NCI-H1105 treated with DMSO at 0.1 percent for 48 hours (cell line): ENCODE measurements at regions not wholly inside any gene's neighbourhood (a gene's known extent, or its start where the extent isn't known, plus 50 kb on each side); places are given as distances from the start of the nearest gene placed in this dataset.

Experiments
- DNase-seq: peaks from one replicate; lab custom pipeline; 2025; lab: John Stamatoyannopoulos, UW

GRCh38 chr13:106722620-106723019, 154.7 kb upstream of the ARGLU1 start:
- DNase-seq: no peak

GRCh38 chr13:106721599-106721998, 153.7 kb upstream of the ARGLU1 start:
- no peak for DNase-seq

DNA sequence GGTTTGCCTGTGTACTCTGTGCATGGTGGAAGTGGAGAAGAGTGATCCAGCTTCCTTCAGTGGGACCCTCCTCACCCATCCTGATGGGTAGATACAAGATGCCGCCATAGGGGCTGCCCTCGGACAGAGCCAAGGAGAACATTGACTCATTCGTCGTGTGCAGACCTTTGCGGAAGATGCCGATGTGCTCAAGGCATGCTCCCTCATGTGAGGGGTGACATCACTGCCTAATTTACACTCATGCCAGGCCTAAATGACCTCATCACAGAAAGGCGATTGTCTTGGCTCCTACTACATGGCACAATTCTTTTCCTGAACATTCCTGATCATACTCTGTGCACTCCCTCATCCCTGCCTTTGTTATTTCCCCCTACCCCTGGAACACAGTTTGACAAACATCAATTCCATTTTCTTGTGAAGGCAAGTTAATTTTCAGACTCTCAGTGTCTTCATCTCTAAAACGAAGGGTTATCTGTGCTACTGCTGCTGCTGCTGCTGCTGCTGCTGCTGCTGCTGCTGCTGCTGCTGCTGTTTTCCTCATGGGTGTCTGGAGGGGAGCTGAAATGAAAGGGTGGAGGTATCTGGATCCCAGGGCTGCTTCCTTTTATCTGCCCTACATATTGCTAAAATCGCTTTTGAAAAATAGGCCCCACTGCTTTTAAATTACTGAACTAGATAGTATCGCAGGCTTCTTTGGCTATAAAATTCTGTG, 146.5 kb upstream of the ARGLU1 start:
- no peak for DNase-seq

GRCh38 chr13:106712381-106712780, 144.4 kb upstream of the ARGLU1 start:
- no peak for DNase-seq

DNA sequence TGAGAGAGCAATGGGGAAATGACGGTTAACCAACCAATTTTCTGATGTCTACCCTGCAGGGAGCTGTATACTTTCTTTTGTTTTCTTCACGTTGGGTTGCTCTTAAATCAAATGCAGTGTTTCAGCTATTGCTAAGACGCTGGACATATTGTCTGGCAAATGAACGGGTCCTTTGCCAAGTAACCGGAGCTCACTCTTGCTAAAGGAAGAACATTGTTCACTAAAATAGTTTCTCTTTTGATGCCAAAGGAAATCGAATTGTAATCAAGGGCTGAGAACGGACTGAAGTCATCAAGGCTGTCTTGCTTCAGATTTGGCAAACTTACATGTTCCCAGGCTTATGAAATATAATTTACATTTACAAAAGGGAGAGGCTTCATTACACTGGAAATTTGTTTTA, 142.3 kb upstream of the ARGLU1 start:
- no peak for DNase-seq

GRCh38 chr13:106709522-106709921, 141.6 kb upstream of the ARGLU1 start:
- DNase-seq: no peak

GRCh38 chr13:106702505-106702904, 134.6 kb upstream of the ARGLU1 start:
- no peak for DNase-seq

GRCh38 chr13:106701771-106702341, 133.9 kb upstream of the ARGLU1 start:
- no peak for DNase-seq

DNA sequence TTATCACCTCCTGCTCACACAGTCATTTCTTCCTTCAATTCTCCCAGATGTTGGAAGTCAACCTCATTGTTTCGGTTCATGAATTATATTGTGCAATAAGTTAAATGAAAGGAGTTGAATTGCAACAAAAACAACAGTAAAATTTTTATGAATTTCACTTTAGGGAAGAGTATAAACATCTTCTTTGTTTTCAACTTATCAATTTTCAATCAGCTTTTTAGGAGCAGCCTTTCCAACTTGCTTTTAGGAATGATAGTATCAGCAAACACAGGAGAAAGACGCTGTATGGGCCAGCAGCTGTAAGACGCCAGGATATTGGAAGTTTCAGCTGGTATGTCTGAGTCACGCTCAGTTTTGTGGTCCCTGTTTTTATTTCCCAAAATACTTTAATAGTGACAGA, 132.5 kb upstream of the ARGLU1 start:
- DNase-seq: no peak

DNA sequence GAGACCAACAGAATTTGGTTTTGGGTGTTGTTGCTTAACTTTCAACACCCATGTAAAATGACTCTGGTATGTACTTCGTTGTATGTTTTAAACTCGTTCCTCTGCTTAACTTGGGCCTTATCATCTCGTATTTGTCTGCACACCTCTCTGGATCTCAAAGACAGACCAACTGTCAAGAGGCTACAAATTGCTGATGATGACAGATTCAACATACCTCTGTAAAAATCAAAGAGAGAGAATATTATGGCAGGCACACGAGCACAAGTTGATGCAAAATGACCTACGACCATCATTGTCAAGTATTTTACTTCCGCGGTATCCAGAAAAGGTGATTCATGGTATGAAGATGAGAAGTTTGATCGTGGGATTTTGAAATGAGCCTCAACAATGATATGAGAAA, 132.1 kb upstream of the ARGLU1 start:
- DNase-seq: no peak

GRCh38 chr13:106699311-106699710, 131.4 kb upstream of the ARGLU1 start:
- no peak for DNase-seq

DNA sequence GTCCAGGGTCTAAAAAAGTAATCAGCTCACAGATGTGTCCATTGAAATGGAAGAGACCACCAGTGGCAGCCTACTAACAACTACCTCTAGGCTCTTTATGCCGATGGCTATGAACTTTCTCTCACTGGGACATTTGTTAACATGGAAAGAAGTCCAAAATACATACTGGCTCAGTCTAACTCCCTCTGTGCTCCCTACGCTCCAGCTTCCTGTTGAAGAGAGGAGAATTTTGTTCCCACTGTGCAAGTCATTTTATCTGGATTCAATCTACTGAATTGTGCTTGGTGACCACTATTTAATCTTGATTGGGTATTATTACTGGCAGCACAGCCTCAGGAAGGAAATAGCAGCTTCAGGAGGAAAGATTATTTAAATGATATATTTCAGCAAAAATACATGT, 128.8 kb upstream of the ARGLU1 start:
- DNase-seq: no peak

DNA sequence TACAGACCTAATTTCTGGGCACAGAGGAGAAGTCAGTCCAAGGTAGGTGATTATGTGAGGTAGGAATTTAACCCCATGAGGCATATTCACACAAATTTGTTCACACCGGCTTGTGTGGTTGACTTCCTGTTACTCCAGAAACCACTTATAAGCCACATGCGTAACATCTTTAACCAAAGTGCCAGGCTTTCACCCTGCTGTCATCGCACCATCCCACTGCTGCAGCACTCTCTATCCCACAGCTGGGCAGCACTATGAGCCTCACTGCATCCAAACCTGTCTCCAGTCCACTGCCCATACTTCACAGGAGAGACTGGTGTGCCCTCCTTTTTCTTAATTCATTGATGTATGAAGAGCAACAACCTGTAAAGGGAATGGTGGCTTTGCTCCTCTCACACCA, 128.2 kb upstream of the ARGLU1 start:
- no peak for DNase-seq

GRCh38 chr13:106695139-106695538, 127.2 kb upstream of the ARGLU1 start:
- no peak for DNase-seq

- DNase-seq: no peak
Measured at GRCh38 chr13:106691861-106692260, 123.9 kb upstream of the ARGLU1 start.

GRCh38 chr13:106691341-106691740, 123.4 kb upstream of the ARGLU1 start:
- DNase-seq: no peak

GRCh38 chr13:106690779-106691178, 122.8 kb upstream of the ARGLU1 start:
- no peak for DNase-seq

- no peak for DNase-seq
Measured at GRCh38 chr13:106689906-106690305, 122.0 kb upstream of the ARGLU1 start.

GRCh38 chr13:106688940-106689339, 121.0 kb upstream of the ARGLU1 start:
- no peak for DNase-seq

- no peak for DNase-seq
Measured at GRCh38 chr13:106686163-106686562, 118.2 kb upstream of the ARGLU1 start.

GRCh38 chr13:106685143-106685542, 117.2 kb upstream of the ARGLU1 start:
- no peak for DNase-seq

GRCh38 chr13:106683918-106684317, 116.0 kb upstream of the ARGLU1 start:
- no peak for DNase-seq

GRCh38 chr13:106683179-106683578, 115.2 kb upstream of the ARGLU1 start:
- no peak for DNase-seq

DNA sequence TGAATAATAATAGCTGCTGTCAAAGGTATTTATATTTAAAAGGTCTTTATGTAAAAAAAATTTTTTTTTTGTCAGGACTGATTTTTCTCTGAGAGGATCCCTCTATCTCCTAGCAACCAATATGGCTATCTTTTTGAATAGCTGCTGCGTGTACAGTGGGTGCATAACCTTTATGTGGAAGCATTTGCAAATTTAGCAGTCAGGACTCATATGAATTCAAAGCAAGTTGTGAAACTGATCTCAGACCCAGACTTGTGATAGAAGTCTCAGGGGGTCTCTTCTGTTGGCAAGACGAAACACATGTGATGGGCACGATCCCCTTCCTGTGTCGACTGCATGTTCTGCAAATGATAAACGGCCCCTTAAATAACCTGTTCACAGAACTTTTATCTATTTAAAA, 114.1 kb upstream of the ARGLU1 start:
- DNase-seq: no peak
